MG63 (cell line): ENCODE measurements at regions not wholly inside any gene's neighbourhood (a gene's known extent, or its start where the extent isn't known, plus 50 kb on each side); places are given as distances from the start of the nearest gene placed in this dataset.
"Not testable (repeated sequence)": the region's sequence is repeated elsewhere in the genome, so short reads cannot be mapped to it uniquely, and the experiment has no call there.

ENCODE experiments used
- DNase-seq: peaks from one replicate; pipeline ENCODE4 v3.0.0-alpha.2; 2020
- H3K27me3 ChIP-seq: fragments of 250-450 bp; sonication (Bioruptor Pico); 2 replicates; pipeline ENCODE4 v1.5.1; 2020; ENCODE audit warnings: mild to moderate bottlenecking, moderate library complexity
- H3K36me3 ChIP-seq: fragments of 250-450 bp; sonication (Bioruptor Pico); 2 replicates; pipeline ENCODE4 v1.5.1; 2020; ENCODE audit warnings: mild to moderate bottlenecking, moderate library complexity
- H3K4me3 ChIP-seq: fragments of 250-450 bp; sonication (Bioruptor Pico); 2 replicates; pipeline ENCODE4 v1.5.1; 2020; ENCODE audit warnings: mild to moderate bottlenecking, moderate library complexity
- H3K9me3 ChIP-seq: fragments of 250-450 bp; sonication (Bioruptor Pico); 2 replicates; pipeline ENCODE4 v1.5.1; 2020; ENCODE audit warnings: mild to moderate bottlenecking, moderate library complexity

DNA sequence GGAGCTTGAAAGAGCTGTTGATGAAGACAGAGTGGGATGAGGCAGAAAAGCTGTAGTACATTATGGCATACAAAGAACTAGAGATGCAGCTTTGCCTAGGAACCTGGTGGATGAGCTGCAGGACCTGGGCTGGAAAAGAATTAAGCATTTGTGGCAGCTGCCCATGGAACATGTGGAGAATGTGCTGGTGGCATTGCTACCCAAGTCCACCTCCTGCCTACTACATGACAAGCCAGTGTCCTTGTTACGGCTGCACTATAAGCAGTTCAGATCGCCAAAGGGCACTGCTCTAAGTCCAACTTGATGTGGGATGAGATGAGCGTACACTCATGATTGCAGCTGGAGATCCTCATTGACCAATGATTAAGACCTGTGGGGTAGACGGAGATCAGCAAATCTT, 81.1 kb upstream of the ADPGK start:
- Histone ChIP-seq H3K27me3 (peaks cover 3% of the 10 kb centered on the region; the same call in 1 of the 2 replicates), H3K4me3 (no peak overlapping the region), H3K9me3 (no peaks in the 10 kb centered on the region), H3K36me3 (no peaks in the 10 kb centered on the region)
- no peak for DNase-seq

DNA sequence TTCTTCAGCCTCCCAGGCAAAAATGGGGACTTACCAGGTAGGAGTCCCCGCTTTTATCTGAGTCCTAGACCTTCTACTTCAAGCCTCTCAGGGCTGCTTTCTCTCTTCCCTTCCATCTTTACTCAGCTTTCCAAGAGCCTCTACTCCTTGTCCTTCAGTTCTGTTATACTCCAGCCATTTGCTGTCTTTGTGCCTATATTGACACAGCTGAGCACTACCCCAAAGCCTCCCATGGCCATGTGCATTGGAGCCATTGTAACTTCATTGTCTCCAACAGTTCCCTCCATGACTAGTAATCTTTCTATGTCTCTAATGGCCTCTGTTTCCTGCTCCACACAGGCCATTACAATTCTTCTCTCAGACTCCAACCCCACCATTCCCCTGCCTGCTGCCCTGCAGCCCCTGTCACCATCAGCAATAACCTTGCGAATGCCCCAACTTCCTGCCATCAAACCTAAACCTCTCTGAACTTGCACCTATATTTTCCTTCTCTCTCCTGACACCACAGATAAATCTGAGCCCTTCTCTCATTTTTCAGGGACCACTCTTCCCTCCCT, 77.9 kb upstream of the ADPGK start:
- Histone ChIP-seq H3K9me3 (no peaks in the 10 kb centered on the region), H3K36me3 (no peaks in the 10 kb centered on the region), H3K4me3 (no peak overlapping the region), H3K27me3 (no peaks in the 10 kb centered on the region)
- DNase-seq: no peak

DNA sequence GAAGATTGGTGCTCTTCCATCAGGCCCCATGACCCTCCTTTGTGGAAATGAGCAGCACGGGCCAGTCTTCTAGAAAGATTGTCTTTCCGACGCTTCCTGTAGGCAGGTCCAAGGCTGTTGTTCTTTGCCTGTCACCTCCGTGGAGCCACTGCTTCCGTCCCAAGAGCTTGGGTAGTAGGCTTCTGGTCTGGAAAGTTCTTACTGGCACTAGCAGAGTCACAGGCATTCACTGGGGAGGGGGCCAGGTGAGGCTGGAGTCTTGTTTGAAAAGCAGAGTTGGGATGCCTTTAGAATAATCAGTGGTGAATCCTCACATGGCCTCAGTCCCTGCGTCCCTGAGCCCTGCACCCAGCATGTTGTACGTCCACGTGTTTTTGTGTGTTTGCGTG, 76.2 kb upstream of the ADPGK start:
- H3K9me3 ChIP-seq: no peaks in the 10 kb centered on the region
- H3K4me3 ChIP-seq: no peak overlapping the region
- no peaks in the 10 kb centered on the region for H3K27me3 ChIP-seq
- no peak for DNase-seq
- H3K36me3 ChIP-seq: no peaks in the 10 kb centered on the region

DNA sequence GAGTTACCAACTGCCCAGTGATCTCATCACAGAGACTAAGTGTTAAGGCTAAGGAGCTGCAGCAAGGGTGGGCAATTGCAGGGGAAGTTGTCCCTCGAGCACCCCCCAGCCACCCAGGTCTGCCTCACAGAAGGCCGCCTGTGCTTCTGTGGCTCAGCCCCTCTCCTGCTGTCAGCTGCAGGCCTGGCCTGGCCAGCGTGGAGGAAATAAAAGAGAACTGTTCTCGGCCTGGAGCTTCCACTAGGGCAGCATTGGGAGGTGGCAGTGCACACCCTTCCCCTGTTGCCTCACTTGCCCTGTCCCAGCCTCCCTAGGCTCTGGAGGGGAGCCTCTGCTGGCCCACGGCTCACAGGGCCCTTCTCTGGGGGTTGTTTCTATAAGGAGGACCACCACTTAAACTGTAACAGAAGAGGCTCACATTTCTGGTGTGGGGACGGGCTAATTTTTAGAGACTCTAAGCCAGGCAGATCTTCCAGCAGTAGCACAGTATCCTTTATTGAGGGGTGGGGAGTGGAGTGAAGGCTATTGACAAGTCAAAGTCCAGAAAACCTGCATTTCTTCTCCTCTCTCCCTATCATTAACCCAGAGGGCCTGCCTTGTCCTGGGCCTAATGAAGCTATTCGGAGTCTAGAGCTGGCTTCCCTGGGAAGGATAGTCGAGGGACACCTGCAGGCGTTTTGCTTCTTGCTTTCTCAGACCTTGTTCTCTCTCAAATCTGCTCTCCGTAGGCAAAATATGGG, 75.6 kb upstream of the ADPGK start:
- Histone ChIP-seq H3K9me3 (no peaks in the 10 kb centered on the region), H3K4me3 (no peak overlapping the region), H3K27me3 (no peaks in the 10 kb centered on the region), H3K36me3 (no peaks in the 10 kb centered on the region)
- no peak for DNase-seq

DNA sequence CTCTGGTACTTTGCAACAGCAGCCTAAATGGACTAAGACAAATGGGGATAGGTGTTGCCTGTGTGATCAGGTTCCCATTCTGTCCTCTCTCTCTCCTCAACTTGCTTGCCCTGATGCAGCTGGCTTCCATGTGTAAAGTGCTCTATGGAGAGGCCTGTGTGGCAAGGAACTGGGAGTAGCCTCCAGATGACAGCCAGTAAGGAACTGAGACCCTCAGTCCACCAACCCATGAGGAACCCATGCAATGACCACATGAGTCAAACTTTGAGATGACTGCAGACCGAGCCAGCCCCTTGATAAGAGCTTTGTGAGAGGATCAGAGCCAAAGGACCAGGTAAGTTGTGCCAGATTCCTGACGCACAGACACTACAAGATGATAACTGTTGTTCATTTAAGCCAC, 74.6 kb upstream of the ADPGK start:
- Histone ChIP-seq H3K27me3 (no peaks in the 10 kb centered on the region; the same call in 1 of the 2 replicates), H3K36me3 (no peaks in the 10 kb centered on the region), H3K9me3 (no peaks in the 10 kb centered on the region), H3K4me3 (no peak overlapping the region)
- no peak for DNase-seq

DNA sequence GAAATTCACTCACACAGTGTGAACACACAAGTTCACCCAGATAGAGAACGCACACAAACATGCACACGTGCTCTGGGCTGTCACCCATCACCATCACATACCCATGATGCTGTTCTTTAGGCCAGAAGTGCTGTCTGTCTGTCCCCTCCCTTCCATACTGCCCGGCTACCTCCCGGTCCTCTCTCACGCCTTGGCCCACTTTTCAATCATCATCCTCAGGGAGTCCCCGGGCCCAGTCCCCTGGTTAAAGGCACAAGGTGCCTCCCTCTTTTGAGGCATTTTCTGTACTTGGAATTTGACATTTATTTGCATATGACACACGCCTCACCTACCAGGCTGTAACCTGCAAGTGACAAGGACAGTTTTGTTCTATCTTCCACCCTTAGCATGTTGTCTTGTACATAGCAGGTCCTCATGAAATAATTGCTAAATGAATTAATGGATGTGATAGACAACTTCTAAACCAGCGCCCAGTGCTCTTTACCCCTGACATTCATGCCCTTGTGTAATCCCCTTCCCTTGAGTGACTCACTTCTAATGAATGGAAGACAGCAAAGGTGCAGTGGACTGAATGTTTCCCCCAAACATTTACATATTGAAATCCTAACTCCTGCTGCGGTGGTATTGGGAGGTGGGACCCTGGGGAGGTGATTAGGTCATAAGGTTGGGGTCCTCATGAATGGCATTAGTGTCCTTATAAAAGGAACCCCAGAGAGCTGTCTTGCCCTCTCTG, 73.9 kb upstream of the ADPGK start:
- Histone ChIP-seq H3K27me3 (no peaks in the 10 kb centered on the region; the same call in 1 of the 2 replicates), H3K9me3 (no peaks in the 10 kb centered on the region), H3K4me3 (no peak overlapping the region), H3K36me3 (no peaks in the 10 kb centered on the region)
- DNase-seq: no peak

DNA sequence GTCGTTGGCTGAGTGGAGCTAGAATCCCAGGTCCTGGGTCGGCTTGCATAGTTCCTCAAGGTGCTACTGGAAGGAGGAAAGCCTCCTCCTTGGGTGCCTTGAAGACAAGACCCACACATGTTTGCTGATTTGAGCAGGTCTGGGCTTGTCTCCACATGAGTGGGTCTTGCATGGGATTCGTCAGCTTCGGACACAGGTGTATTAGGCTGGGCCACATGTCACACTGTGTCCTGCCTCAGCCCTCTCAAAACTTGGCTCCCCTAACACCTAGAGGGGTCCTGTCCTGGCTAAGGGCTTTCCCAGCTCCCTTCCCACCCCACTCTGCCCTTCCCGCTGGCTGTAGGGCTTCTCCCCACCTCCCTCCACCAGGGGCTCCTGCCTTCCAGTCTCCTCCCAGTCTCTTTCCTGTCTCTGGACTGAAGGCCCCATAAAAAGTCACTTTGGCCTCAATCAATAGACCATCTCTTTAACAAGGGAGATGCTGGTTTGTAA, 73.0 kb upstream of the ADPGK start:
- no peaks in the 10 kb centered on the region for H3K9me3 ChIP-seq
- no peaks in the 10 kb centered on the region; the same call in 1 of the 2 replicates for H3K27me3 ChIP-seq
- no peak for DNase-seq
- no peaks in the 10 kb centered on the region for H3K36me3 ChIP-seq
- H3K4me3 ChIP-seq: no peak overlapping the region

DNA sequence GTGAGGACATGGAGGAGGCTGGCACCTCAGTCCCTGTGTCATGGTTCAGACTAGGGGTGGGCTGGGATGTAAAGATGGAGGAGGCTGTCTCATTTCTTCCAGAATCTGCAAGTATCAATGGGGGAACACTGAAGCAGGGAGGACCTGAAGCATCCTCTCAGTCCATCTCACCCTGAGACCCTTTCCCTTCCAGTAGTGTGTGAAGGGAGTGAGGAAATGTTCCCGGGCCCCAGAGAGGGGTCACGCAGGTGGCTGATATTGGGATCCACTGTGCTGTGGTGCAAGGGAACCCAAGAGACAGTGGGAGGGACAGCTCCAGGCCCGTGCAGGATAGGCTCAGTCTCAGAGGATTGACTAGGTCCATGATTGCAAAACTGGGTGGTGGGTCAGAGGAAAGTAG, 72.2 kb upstream of the ADPGK start:
- no peak for DNase-seq
- Histone ChIP-seq H3K4me3 (no peak overlapping the region), H3K36me3 (no peaks in the 10 kb centered on the region), H3K27me3 (no peaks in the 10 kb centered on the region; the same call in 1 of the 2 replicates), H3K9me3 (no peaks in the 10 kb centered on the region)

DNA sequence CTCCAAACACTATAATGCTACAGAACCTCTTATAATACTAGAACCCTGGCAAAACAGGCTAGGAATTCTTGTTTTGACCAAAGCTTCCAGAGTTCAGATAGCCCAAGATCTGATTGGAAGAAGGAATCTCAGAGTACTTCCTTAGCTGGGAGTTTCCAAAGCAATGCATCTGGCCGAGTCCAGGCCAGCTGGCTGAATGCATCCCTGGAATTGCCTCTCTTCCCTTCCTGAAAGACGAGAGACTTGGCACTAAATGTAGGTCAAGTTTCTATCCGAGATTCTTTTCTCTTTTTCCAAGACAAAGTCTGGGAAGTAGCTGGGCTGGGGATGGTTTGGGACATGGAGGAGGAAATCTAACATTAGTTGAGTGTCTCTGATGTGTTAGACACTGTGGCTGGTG, 68.7 kb upstream of the ADPGK start:
- no peaks in the 10 kb centered on the region for H3K36me3 ChIP-seq
- no peaks in the 10 kb centered on the region; the same call in 1 of the 2 replicates for H3K27me3 ChIP-seq
- DNase-seq: no peak
- no peak overlapping the region for H3K4me3 ChIP-seq
- no peaks in the 10 kb centered on the region for H3K9me3 ChIP-seq

DNA sequence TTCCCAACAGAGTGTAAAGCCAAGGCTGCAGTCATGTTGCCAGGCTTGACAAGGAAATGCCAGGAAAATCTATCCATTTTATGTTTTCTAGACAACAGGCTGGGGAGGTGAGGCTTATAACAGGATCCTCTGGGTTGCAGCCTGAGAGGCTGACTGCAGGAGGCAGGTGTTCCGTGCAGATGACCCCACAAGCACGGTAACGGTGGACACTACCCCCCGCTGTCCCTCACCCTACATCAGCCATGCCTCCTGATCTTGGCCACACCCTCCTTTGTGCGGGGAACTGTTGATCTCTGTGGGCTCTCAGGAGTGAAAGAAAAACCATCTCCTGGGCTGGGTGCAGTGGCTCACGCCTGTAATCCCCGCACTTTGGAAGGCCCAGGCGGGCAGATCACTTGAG, 68.0 kb upstream of the ADPGK start:
- H3K9me3 ChIP-seq: no peaks in the 10 kb centered on the region
- DNase-seq: no peak
- no peaks in the 10 kb centered on the region; the same call in 1 of the 2 replicates for H3K27me3 ChIP-seq
- no peak overlapping the region for H3K4me3 ChIP-seq
- no peaks in the 10 kb centered on the region for H3K36me3 ChIP-seq

DNA sequence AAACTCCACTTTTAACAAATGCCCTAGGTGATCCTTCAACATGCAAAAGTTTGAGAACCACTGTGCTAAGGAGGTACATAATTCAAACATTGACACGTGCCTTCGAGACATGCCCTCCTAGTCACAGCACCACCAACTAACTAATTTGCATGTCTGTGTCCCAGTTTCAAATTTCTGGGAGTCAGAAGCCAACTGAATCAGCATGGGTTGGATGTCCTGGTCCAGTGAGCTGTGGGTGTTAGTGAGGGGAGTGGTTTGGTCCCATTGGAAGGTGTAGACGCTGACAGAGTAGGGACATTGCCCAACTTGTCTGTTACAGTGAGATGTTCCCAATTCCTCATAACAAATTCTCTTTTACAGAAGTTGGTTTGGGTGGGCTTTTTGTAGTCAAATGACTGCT, 67.3 kb upstream of the ADPGK start:
- no peak overlapping the region for H3K4me3 ChIP-seq
- no peak for DNase-seq
- no peaks in the 10 kb centered on the region for H3K36me3 ChIP-seq
- peaks cover 1% of the 10 kb centered on the region; the same call in 1 of the 2 replicates for H3K27me3 ChIP-seq
- no peaks in the 10 kb centered on the region for H3K9me3 ChIP-seq

DNA sequence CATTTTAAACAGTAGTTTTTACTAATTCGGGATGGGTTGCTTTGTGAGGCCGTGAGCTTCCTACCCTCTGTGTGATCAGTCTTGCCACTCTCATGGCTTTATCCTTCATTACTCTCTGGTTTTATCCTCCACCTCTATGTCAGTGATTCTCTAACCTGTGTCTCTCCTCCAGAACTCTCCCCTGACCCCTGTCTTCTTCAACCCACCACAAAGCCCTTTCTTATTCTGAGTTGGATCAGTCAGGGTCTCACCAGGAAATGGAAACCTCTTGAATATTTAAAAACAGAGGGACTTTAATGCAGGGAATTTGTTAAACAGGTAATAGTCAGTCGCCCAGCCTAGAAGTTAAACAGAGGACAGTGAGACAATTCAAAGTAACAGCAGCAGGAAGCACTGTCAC, 64.2 kb upstream of the ADPGK start:
- H3K36me3 ChIP-seq: no peaks in the 10 kb centered on the region
- H3K27me3 ChIP-seq: peaks cover 2% of the 10 kb centered on the region; the same call in 1 of the 2 replicates
- no peak overlapping the region for H3K4me3 ChIP-seq
- DNase-seq: no peak
- H3K9me3 ChIP-seq: no peaks in the 10 kb centered on the region

DNA sequence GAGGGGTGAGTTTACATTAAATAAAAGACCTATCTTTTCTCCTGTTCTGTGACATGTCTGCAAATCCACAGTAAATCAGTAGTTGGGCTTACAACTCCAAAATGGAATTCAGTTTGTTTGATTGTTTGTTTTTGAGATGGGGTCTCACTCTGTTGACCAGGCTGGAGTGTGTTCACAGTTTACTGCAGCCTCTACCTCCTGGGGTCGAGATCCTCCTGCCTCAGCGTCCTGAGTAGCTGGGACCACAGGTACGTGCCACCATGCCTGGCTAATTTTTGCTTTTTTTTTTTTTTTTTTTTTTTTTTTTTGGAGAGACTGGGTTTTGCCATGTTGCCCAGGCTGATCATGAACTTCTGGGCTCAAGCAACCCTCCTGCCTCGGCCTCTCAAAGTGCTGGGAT, 63.5 kb upstream of the ADPGK start:
- Histone ChIP-seq H3K9me3 (no peaks in the 10 kb centered on the region), H3K36me3 (no peaks in the 10 kb centered on the region), H3K27me3 (peaks cover 3% of the 10 kb centered on the region), H3K4me3 (no peak overlapping the region)
- no peak for DNase-seq

DNA sequence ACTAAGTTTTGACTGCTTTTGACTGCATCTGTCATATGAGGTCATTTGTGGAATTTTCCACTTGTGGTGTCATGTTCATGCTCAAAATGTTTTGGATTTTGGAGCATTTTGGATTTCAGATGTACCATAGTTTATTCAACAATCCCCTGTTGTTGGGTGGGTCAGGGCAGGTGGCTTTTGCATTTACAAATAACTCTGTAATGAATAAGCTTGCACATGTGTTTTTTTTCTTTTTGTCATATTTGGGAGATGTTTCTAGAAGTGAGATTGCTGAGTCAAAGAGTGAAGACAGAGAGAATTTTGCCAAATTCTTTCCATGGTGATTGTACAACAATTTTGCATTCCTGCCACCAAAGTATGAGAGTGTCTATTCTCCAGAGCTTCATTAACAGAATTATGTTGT, 62.4 kb upstream of the ADPGK start:
- peaks cover 5% of the 10 kb centered on the region for H3K27me3 ChIP-seq
- no peaks in the 10 kb centered on the region for H3K36me3 ChIP-seq
- no peaks in the 10 kb centered on the region for H3K9me3 ChIP-seq
- H3K4me3 ChIP-seq: no peak overlapping the region
- no peak for DNase-seq

DNA sequence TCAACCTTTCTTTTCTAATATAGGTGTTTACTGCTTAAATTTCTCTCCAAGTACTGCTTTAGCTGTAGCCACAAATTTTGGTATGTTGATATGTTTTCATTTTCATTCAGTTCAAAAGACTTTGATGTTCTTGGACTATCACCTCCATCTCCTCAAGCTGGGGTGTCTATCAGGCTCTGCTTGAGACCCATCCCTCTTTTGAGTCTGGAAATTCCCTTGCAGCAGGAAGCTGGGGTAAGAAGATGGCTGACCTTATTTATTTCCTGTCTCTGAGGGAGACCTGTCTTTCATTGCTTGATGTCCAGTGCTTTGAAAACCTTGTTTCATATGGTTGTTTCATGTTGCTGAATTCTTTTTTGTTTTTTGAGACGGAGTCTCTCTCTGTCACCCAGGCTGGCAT, 60.5 kb upstream of the ADPGK start:
- H3K27me3 ChIP-seq: peaks cover 11% of the 10 kb centered on the region
- no peaks in the 10 kb centered on the region for H3K9me3 ChIP-seq
- DNase-seq: no peak
- no peaks in the 10 kb centered on the region for H3K36me3 ChIP-seq
- H3K4me3 ChIP-seq: no peak overlapping the region

DNA sequence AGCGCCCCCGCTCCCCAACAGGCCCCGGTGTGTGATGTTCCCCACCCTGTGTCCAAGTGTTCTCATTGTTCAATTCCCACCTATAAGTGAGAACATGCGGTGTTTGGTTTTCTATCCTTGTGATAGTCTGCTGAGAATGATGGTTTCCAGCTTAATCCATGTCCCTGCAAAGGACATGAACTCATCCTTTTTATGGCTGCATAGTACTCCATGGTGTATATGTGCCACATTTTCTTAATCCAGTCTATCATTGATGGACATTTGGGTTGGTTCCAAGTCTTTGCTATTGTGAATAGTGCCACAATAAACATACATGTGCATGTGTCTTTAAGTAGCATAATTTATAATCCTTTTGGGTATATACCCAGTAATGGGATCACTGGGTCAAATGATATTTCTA, 59.8 kb upstream of the ADPGK start:
- H3K4me3 ChIP-seq, H3K9me3 ChIP-seq, DNase-seq, H3K36me3 ChIP-seq: not testable (repeated sequence)
- H3K27me3 ChIP-seq: peaks cover 11% of the 10 kb centered on the region

DNA sequence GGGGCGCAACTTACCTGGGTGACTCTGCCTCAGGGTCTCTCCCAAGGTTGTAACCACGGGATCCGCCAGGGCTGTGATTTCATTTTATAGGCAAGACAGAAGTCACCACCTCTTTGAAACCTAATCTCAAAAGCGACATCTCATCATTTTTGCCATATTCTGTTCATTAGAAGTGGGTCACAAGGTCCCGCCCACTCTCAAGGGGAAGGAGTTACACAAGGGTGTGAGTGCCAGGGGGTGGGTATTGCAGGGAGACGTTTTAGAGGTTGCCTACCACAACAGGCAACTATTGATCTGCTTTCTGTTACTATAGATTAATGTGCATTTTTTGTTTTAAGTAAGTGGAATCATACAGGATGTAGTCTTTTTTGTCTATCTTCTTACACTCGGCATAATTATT, 56.6 kb upstream of the ADPGK start:
- Histone ChIP-seq H3K36me3 (no peaks in the 10 kb centered on the region), H3K27me3 (peaks cover 9% of the 10 kb centered on the region), H3K4me3 (no peak overlapping the region), H3K9me3 (no peaks in the 10 kb centered on the region)
- no peak for DNase-seq
